Medulla oblongata (tissue), 1 donor: ENCODE measurements at regions not wholly inside any gene's neighbourhood (a gene's known extent, or its start where the extent isn't known, plus 50 kb on each side); places are given as distances from the start of the nearest gene placed in this dataset.

Experiments used
- DNase-seq: peaks from one replicate; pipeline ENCODE4 v3.0.0-alpha.2; 2015; ENCODE audit errors: extremely low spot score

- DNase-seq, result peak; percentile 61
Observed at GRCh38 chr14:75333606-75334548, 55.2 kb downstream of the FOS start.

- DNase-seq, result peak; percentile 36
Observed at GRCh38 chr14:75334549-75335051, 56.0 kb downstream of the FOS start.

GRCh38 chr14:75335571-75335970, 56.9 kb downstream of the FOS start:
- DNase-seq, result peak; percentile 85

GRCh38 chr14:75338398-75338797, 59.8 kb downstream of the FOS start:
- no peak for DNase-seq

GRCh38 chr14:75339059-75339458, 60.4 kb downstream of the FOS start:
- DNase-seq, result no peak

GRCh38 chr14:75340921-75341320, 62.3 kb downstream of the FOS start:
- DNase-seq, result peak; percentile 84

- DNase-seq, result peak; percentile 78
Observed at GRCh38 chr14:75341620-75342019, 63.0 kb downstream of the FOS start.

- no peak for DNase-seq
Observed at GRCh38 chr14:75342762-75343599, 64.4 kb downstream of the FOS start.

- DNase-seq, result no peak
Observed at GRCh38 chr14:75343911-75344310, 65.3 kb downstream of the FOS start.

- DNase-seq, result no peak
Observed at GRCh38 chr14:75344411-75344810, 65.8 kb downstream of the FOS start.

GRCh38 chr14:75350505-75351060, 72.0 kb downstream of the FOS start:
- no peak for DNase-seq

GRCh38 chr14:75359098-75359497, 68.7 kb upstream of the JDP2 start:
- no peak for DNase-seq

GRCh38 chr14:75361041-75361440, 66.8 kb upstream of the JDP2 start:
- DNase-seq, result no peak

GRCh38 chr14:75361751-75362433, 65.9 kb upstream of the JDP2 start:
- DNase-seq, result no peak

GRCh38 chr14:75363130-75363529, 64.7 kb upstream of the JDP2 start:
- no peak for DNase-seq

- peak; percentile 47 for DNase-seq
Observed at GRCh38 chr14:75363570-75364227, 64.1 kb upstream of the JDP2 start.

- DNase-seq, result no peak
Observed at GRCh38 chr14:75365116-75365515, 62.7 kb upstream of the JDP2 start.

- DNase-seq, result no peak
Observed at GRCh38 chr14:75366963-75367362, 60.9 kb upstream of the JDP2 start.

- DNase-seq, result no peak
Observed at GRCh38 chr14:75368333-75368732, 59.5 kb upstream of the JDP2 start.

GRCh38 chr14:75369506-75369905, 58.3 kb upstream of the JDP2 start:
- DNase-seq, result no peak
